ENCODE measurements at regions not wholly inside any gene's neighbourhood (a gene's known extent, or its start where the extent isn't known, plus 50 kb on each side); places are given as distances from the start of the nearest gene placed in this dataset.

GRCh38 chr14:71511152-71511551 is 421.1 kb upstream of the RGS6 start:
- in situ Hi-C loops (cut with MboI; ENCODE audit: low sequenced_read_pairs in 4 of 4) (no loop called here), intact Hi-C loops (cut with DNase I; ENCODE audit: low total_unique reads) (no loop called here)
- ATAC-seq (no peak), DNase-seq (no peak)
- Histone ChIP-seq H3K9me3 (no peaks in the 10 kb centered on the region), H3K4me1 (no peaks in the 10 kb centered on the region), H3K27me3 (no peaks in the 10 kb centered on the region), H3K36me3 (no peaks in the 10 kb centered on the region), H3K27ac (no peak overlapping the region), H3K4me3 (no peak overlapping the region)
- TF ChIP-seq POLR2A (IDR thresholded peaks at IDR 0.05) (no peak), CTCF (IDR thresholded peaks at IDR 0.05 in 4 of 5, conservative IDR thresholded peaks at IDR 0.05 in 1 of 5) (no peak)

- Histone ChIP-seq H3K27me3 (no peaks in the 10 kb centered on the region), H3K36me3 (no peaks in the 10 kb centered on the region), H3K9me3 (no peaks in the 10 kb centered on the region), H3K27ac (no peak overlapping the region), H3K4me1 (no peaks in the 10 kb centered on the region), H3K4me3 (no peak overlapping the region)
- intact Hi-C loops (cut with DNase I; ENCODE audit: low total_unique reads) (no loop called here), in situ Hi-C loops (cut with MboI; ENCODE audit: low sequenced_read_pairs in 4 of 4) (no loop called here)
- DNase-seq (no peak), ATAC-seq (no peak)
- TF ChIP-seq POLR2A (IDR thresholded peaks at IDR 0.05), result no peak
These were observed 417.0 kb upstream of the RGS6 start for GRCh38 chr14:71514941-71515919.

GRCh38 chr14:71521238-71522135 is 410.7 kb upstream of the RGS6 start:
- DNase-seq (no peak), ATAC-seq (no peak)
- Histone ChIP-seq H3K4me3 (no peak overlapping the region), H3K9me3 (no peaks in the 10 kb centered on the region), H3K36me3 (no peaks in the 10 kb centered on the region), H3K27ac (no peak overlapping the region), H3K4me1 (no peaks in the 10 kb centered on the region), H3K27me3 (no peaks in the 10 kb centered on the region)
- intact Hi-C loops (cut with DNase I; ENCODE audit: low total_unique reads), result no loop called here
- no peak for TF ChIP-seq CTCF (IDR thresholded peaks at IDR 0.05 in 4 of 5, conservative IDR thresholded peaks at IDR 0.05 in 1 of 5)
- no peak for TF ChIP-seq POLR2A (IDR thresholded peaks at IDR 0.05)
- in situ Hi-C loops (cut with MboI; ENCODE audit: low sequenced_read_pairs in 4 of 4), result no loop called here

GRCh38 chr14:71523630-71524319 is 408.5 kb upstream of the RGS6 start:
- in situ Hi-C loops (cut with MboI; ENCODE audit: low sequenced_read_pairs in 4 of 4) (no loop called here), intact Hi-C loops (cut with DNase I; ENCODE audit: low total_unique reads) (no loop called here)
- no peaks in the 10 kb centered on the region for H3K27me3 ChIP-seq
- no peak for ATAC-seq
- no peaks in the 10 kb centered on the region for H3K4me1 ChIP-seq
- no peaks in the 10 kb centered on the region for H3K9me3 ChIP-seq
- H3K36me3 ChIP-seq, result no peaks in the 10 kb centered on the region
- no peak for DNase-seq
- H3K4me3 ChIP-seq, result no peak overlapping the region
- H3K27ac ChIP-seq, result no peak overlapping the region
- TF ChIP-seq POLR2A (IDR thresholded peaks at IDR 0.05) (no peak), CTCF (IDR thresholded peaks at IDR 0.05 in 4 of 5, conservative IDR thresholded peaks at IDR 0.05 in 1 of 5) (no peak)

Data from gastrocnemius medialis (tissue), 4 donors.